DMS53 treated with DMSO at 0.1 percent for 48 hours (cell line): ENCODE measurements at regions not wholly inside any gene's neighbourhood (a gene's known extent, or its start where the extent isn't known, plus 50 kb on each side); places are given as distances from the start of the nearest gene placed in this dataset.

Source experiments
- DNase-seq: peaks from one replicate; lab custom pipeline; 2025; ENCODE audit not compliant: unreplicated experiment; lab: John Stamatoyannopoulos, UW

- no peak for DNase-seq
Measured at GRCh38 chr4:17117746-17118145, 219.3 kb upstream of the LDB2 start.

GRCh38 chr4:17115583-17115982 is 217.1 kb upstream of the LDB2 start:
- DNase-seq, result no peak

GRCh38 chr4:17112292-17112659 is 213.8 kb upstream of the LDB2 start:
- DNase-seq, result no peak

GRCh38 chr4:17109126-17109525 is 210.7 kb upstream of the LDB2 start:
- DNase-seq, result no peak

- no peak for DNase-seq
Measured at GRCh38 chr4:17103231-17103630, 204.8 kb upstream of the LDB2 start.

- DNase-seq, result no peak
Measured at GRCh38 chr4:17098996-17099395, 200.6 kb upstream of the LDB2 start.

GRCh38 chr4:17098401-17098800 is 200.0 kb upstream of the LDB2 start:
- DNase-seq, result no peak

GRCh38 chr4:17097362-17097761 is 198.9 kb upstream of the LDB2 start:
- no peak for DNase-seq

- DNase-seq, result no peak
Measured at GRCh38 chr4:17096692-17097091, 198.2 kb upstream of the LDB2 start.

- DNase-seq, result no peak
Measured at GRCh38 chr4:17095771-17096170, 197.3 kb upstream of the LDB2 start.

- no peak for DNase-seq
Measured at GRCh38 chr4:17094876-17095210, 196.4 kb upstream of the LDB2 start.

- no peak for DNase-seq
Measured at GRCh38 chr4:17094159-17094875, 195.9 kb upstream of the LDB2 start.

- no peak for DNase-seq
Measured at GRCh38 chr4:17093481-17093880, 195.0 kb upstream of the LDB2 start.

- DNase-seq, result no peak
Measured at GRCh38 chr4:17092736-17093437, 194.4 kb upstream of the LDB2 start.

GRCh38 chr4:17091104-17091503 is 192.7 kb upstream of the LDB2 start:
- DNase-seq, result no peak

GRCh38 chr4:17090063-17090462 is 191.6 kb upstream of the LDB2 start:
- no peak for DNase-seq

- no peak for DNase-seq
Measured at GRCh38 chr4:17085416-17085815, 187.0 kb upstream of the LDB2 start.

- no peak for DNase-seq
Measured at GRCh38 chr4:17082186-17082585, 183.7 kb upstream of the LDB2 start.

GRCh38 chr4:17081179-17081578 is 182.7 kb upstream of the LDB2 start:
- no peak for DNase-seq

- DNase-seq, result no peak
Measured at GRCh38 chr4:17077105-17077504, 178.7 kb upstream of the LDB2 start.

GRCh38 chr4:17072483-17072882 is 174.0 kb upstream of the LDB2 start:
- no peak for DNase-seq

GRCh38 chr4:17068891-17069290 is 170.4 kb upstream of the LDB2 start:
- no peak for DNase-seq

GRCh38 chr4:17068392-17068791 is 169.9 kb upstream of the LDB2 start:
- no peak for DNase-seq
